DMS79 (cell line): ENCODE measurements at regions not wholly inside any gene's neighbourhood (a gene's known extent, or its start where the extent isn't known, plus 50 kb on each side); places are given as distances from the start of the nearest gene placed in this dataset.
"Not testable (repeated sequence)": the region's sequence is repeated elsewhere in the genome, so short reads cannot be mapped to it uniquely, and the experiment has no call there.

ENCODE experiments used
- DNase-seq: peaks from one replicate; lab custom pipeline; 2025; lab: John Stamatoyannopoulos, UW

- DNase-seq = no peak
These were observed 56.4 kb upstream of the XIRP2 start for GRCh38 chr2:166831930-166832329.

- DNase-seq = no peak
These were observed 62.4 kb upstream of the XIRP2 start for GRCh38 chr2:166825914-166826313.

- DNase-seq = no peak
These were observed 73.9 kb upstream of the XIRP2 start for GRCh38 chr2:166814335-166814734.

- no peak for DNase-seq
These were observed 76.0 kb upstream of the XIRP2 start for GRCh38 chr2:166812166-166812891.

GRCh38 chr2:166805753-166806152, 82.5 kb upstream of the XIRP2 start:
- DNase-seq = no peak

- DNase-seq = no peak
These were observed 84.8 kb upstream of the XIRP2 start for GRCh38 chr2:166803373-166804000.

- DNase-seq = no peak
These were observed 85.8 kb upstream of the XIRP2 start for GRCh38 chr2:166802475-166802874.

- DNase-seq = no peak
These were observed 95.5 kb upstream of the XIRP2 start for GRCh38 chr2:166792808-166793207.

GRCh38 chr2:166786707-166787106, 101.6 kb upstream of the XIRP2 start:
- DNase-seq = no peak

GRCh38 chr2:166784296-166784946, 103.9 kb upstream of the XIRP2 start:
- DNase-seq = no peak

GRCh38 chr2:166775176-166775575, 113.1 kb upstream of the XIRP2 start:
- DNase-seq = no peak

- DNase-seq = no peak
These were observed 114.9 kb upstream of the XIRP2 start for GRCh38 chr2:166773308-166773949.

- DNase-seq = no peak
These were observed 119.7 kb upstream of the XIRP2 start for GRCh38 chr2:166768393-166769123.

GRCh38 chr2:166766769-166767322, 121.4 kb upstream of the XIRP2 start:
- not testable (repeated sequence) for DNase-seq

- no peak for DNase-seq
These were observed 122.1 kb upstream of the XIRP2 start for GRCh38 chr2:166766220-166766619.

- DNase-seq = no peak
These were observed 123.1 kb upstream of the XIRP2 start for GRCh38 chr2:166765141-166765540.

- no peak for DNase-seq
These were observed 123.6 kb upstream of the XIRP2 start for GRCh38 chr2:166764702-166765101.

GRCh38 chr2:166764216-166764615, 124.1 kb upstream of the XIRP2 start:
- DNase-seq = no peak

- no peak for DNase-seq
These were observed 125.5 kb upstream of the XIRP2 start for GRCh38 chr2:166762746-166763145.

- DNase-seq = no peak
These were observed 129.3 kb upstream of the XIRP2 start for GRCh38 chr2:166758956-166759355.

- no peak for DNase-seq
These were observed 137.7 kb upstream of the XIRP2 start for GRCh38 chr2:166750624-166751023.

GRCh38 chr2:166744117-166744516, 144.2 kb upstream of the XIRP2 start:
- not testable (repeated sequence) for DNase-seq
